ENCODE measurements at regions not wholly inside any gene's neighbourhood (a gene's known extent, or its start where the extent isn't known, plus 50 kb on each side); places are given as distances from the start of the nearest gene placed in this dataset.

- DNase-seq: peak; percentile 28 to 44 (median 36)
- H3K9ac ChIP-seq (ENCODE audit: low read length in 3 of 3): no peak overlapping the region
- no peak for FAIRE-seq
- no peak for TF ChIP-seq CTCF (IDR thresholded peaks at IDR 0.05; ENCODE audit: borderline replicate concordance, extremely low read depth, insufficient read depth)
- intact Hi-C loops (cut with DNase I): no loop called here
- H3K9me3 ChIP-seq (ENCODE audit: control insufficient read depth in 2 of 3, insufficient read depth in 1 of 3, low read length in 3 of 3): no peaks in the 10 kb centered on the region
- H3K36me3 ChIP-seq (ENCODE audit: control insufficient read depth in 2 of 3, insufficient read depth in 3 of 3, low read length in 3 of 3): no peaks in the 10 kb centered on the region
- H3K27ac ChIP-seq (ENCODE audit: low read depth in 2 of 2, low read length in 2 of 2): no peak overlapping the region
- H3K4me3 ChIP-seq (ENCODE audit: low read length in 3 of 3): no peak overlapping the region
- H3K27me3 ChIP-seq (ENCODE audit: control insufficient read depth, insufficient read depth, low read length): no peaks in the 10 kb centered on the region
- H3K4me1 ChIP-seq (ENCODE audit: control insufficient read depth in 2 of 3, insufficient read depth in 2 of 3, low read depth in 1 of 3, low read length in 3 of 3): no peaks in the 10 kb centered on the region
Measured at GRCh38 chr7:40799-41750, 151.3 kb upstream of the FAM20C start.

GRCh38 chr7:41917-42565, 150.3 kb upstream of the FAM20C start:
- Histone ChIP-seq H3K9me3 (ENCODE audit: control insufficient read depth in 2 of 3, insufficient read depth in 1 of 3, low read length in 3 of 3) (no peaks in the 10 kb centered on the region), H3K9ac (ENCODE audit: low read length in 3 of 3) (no peak overlapping the region), H3K27me3 (ENCODE audit: control insufficient read depth, insufficient read depth, low read length) (no peaks in the 10 kb centered on the region), H3K36me3 (ENCODE audit: control insufficient read depth in 2 of 3, insufficient read depth in 3 of 3, low read length in 3 of 3) (no peaks in the 10 kb centered on the region), H3K4me3 (ENCODE audit: low read length in 3 of 3) (no peak overlapping the region), H3K27ac (ENCODE audit: low read depth in 2 of 2, low read length in 2 of 2) (no peak overlapping the region), H3K4me1 (ENCODE audit: control insufficient read depth in 2 of 3, insufficient read depth in 2 of 3, low read depth in 1 of 3, low read length in 3 of 3) (no peaks in the 10 kb centered on the region)
- no peak for FAIRE-seq
- DNase-seq: peak in 1 of 5 donors; percentile 9
- intact Hi-C loops (cut with DNase I): no loop called here
- no peak for TF ChIP-seq CTCF (IDR thresholded peaks at IDR 0.05; ENCODE audit: borderline replicate concordance, extremely low read depth, insufficient read depth)

DNA sequence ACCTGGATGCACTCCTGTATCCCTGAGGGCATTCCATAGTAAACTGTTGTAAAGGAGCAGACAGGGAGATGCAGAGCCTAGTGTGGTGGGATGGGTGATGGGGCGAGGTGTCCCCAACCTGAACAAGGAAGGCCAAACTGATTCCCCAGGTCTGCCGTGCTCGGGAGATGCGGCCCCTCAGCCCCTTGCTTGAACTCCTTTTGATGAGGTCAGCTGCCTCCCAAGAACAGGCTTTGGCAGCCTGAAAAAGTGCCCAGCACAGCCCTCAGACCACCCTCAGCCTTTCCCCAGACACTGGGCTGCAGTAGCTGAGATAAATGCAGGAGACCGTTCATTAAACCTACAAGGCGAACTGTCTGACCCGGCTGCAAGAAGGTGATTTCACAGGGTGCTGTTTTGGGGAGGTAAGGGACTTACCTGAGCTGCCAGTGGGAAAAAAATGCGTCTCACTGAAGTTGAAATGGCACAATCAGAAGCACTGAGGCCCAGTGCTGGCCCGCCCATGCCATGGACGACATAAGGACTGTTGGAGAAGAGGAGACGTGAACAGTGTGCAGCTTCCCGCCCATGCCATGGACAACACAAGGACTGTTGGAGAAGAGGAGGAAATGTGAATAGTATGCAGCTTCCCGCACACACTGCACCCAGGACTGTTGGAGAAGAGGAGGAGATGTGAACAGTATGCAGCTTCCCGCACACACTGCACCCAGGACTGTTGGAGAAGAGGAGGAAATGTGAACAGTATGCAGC, 148.4 kb upstream of the FAM20C start:
- no peak overlapping the region for H3K4me3 ChIP-seq (ENCODE audit: low read length in 3 of 3)
- no peak overlapping the region for H3K27ac ChIP-seq (ENCODE audit: low read depth in 2 of 2, low read length in 2 of 2)
- H3K4me1 ChIP-seq (ENCODE audit: control insufficient read depth in 2 of 3, insufficient read depth in 2 of 3, low read depth in 1 of 3, low read length in 3 of 3): no peaks in the 10 kb centered on the region
- no peaks in the 10 kb centered on the region for H3K9me3 ChIP-seq (ENCODE audit: control insufficient read depth in 2 of 3, insufficient read depth in 1 of 3, low read length in 3 of 3)
- intact Hi-C loops (cut with DNase I): no loop called here
- TF ChIP-seq CTCF (IDR thresholded peaks at IDR 0.05; ENCODE audit: borderline replicate concordance, extremely low read depth, insufficient read depth): no peak
- FAIRE-seq (no peak), DNase-seq (peak in 2 of 5 donors; percentile 23 to 42)
- H3K27me3 ChIP-seq (ENCODE audit: control insufficient read depth, insufficient read depth, low read length): no peaks in the 10 kb centered on the region
- H3K36me3 ChIP-seq (ENCODE audit: control insufficient read depth in 2 of 3, insufficient read depth in 3 of 3, low read length in 3 of 3): no peaks in the 10 kb centered on the region
- H3K9ac ChIP-seq (ENCODE audit: low read length in 3 of 3): no peak overlapping the region
